A204.1 (cell line): ENCODE measurements at regions not wholly inside any gene's neighbourhood (a gene's known extent, or its start where the extent isn't known, plus 50 kb on each side); places are given as distances from the start of the nearest gene placed in this dataset.
"Not testable (repeated sequence)": the region's sequence is repeated elsewhere in the genome, so short reads cannot be mapped to it uniquely, and the experiment has no call there.

Source experiments
- FAIRE-seq: peaks from 2 replicates; lab custom pipeline; 2012; peaks lifted over from hg19 to GRCh38; lab: Jason Lieb, UNC

DNA sequence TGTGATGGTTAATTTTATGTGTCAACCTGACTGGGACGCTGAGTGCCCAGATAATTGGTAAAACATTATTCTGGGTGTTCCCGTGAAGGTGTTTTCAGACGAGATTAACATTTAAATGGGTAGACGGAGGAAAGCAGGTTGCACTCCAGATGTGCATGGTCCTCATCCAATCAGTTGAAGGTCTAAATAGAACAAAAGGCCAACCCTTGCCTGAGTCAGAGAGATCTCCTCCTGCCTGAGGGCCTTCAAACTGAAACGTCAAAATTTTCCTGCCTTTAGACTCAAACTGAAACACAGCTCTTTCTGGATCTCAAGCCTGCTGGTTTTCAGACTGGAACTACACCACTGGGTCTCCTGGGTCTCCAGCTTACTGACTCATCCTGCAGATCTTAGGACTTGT lies 73.5 kb downstream of the NPIPA8 start:
- not testable (repeated sequence) for FAIRE-seq

DNA sequence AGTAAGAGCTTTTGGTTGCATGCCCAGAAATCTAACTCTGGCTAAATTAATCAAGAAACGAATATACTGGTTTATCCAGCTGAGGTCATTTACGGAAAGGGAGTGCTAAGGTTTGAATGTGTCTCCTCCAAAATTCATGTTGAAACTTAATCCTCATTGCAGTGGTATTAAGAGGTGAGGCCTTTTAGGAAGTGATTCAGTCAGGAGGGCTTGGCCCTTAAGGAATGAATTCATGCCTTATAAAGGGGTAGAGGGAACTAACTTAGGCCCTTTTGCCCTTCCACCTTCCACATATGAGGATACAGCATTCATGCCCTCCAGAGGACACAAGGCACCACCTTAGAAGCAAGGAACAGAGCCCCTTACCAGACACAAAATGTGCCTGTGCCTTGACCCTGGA lies 74.7 kb downstream of the NPIPA8 start:
- FAIRE-seq, result not testable (repeated sequence)

DNA sequence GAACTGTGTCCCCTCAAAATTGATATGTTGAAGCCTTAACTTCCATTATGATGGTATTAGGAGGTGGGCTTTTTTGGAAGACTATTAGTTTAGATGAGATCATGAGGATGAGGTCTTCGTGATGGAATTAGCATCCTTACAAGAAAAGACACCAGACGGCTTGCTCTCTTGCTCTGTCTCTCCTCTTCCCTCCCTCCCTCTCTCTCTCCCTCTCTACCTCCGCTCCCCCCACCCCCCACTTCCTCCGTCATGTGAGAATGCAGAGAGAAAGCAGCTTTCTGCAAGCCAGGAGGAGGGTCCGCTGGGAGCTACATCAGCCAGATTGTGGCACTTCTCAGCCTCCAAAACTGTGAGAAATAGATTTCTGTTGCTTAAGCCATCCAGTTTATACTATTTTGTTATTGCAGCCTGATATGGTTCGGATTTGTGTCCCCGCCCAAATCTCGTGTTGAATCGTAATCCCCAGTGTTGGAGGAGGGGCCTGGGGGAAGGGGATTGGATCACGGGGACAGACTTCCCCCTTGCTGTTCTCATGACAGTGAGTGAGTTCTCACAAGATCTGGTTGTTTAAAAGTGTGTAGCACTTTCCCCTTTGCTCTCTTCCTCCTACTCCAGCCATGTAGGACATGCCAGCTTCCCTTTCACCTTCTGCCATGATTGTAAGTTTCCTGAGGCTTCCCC lies 76.9 kb downstream of the NPIPA8 start:
- not testable (repeated sequence) for FAIRE-seq

DNA sequence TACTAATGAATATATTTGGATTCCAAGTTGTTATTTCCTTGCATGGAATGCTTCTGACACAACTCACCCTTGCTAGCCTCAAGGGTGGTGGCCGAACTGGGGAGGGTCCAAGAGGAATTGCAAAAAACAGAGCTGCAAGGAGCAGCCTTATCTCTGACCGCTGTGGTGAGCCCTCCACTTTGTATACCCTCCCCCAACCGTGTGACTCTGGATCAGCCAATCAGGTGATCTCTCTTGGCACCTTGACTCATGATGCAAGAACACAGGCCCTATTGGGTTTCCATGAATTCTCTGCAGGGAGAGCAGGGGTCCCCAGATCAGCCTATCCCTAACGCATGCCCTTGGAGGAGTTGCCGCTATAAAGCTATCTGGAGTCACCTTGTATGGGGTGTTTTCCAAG lies 83.6 kb downstream of the NPIPA8 start:
- FAIRE-seq, result not testable (repeated sequence)

DNA sequence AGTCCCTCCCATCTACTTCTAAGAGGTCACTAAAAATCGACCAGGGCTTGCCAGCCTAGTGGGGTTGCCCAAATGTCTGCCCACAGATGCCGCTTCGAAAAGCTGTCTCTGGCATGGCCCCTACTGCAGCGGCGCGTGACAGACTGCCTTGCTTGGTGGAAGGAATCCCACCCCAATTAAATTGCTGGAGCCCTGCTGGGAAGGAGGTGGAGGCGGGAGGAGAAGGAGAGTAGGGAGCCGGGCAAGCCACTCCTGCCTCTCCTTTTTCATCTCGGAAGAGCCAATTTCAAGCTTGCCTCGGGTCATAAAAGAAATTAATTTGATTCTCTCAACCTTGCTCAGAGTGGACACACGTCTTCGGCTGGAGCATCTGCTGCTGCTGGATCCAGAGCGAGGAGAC lies 106.0 kb downstream of the NPIPA8 start:
- not testable (repeated sequence) for FAIRE-seq

DNA sequence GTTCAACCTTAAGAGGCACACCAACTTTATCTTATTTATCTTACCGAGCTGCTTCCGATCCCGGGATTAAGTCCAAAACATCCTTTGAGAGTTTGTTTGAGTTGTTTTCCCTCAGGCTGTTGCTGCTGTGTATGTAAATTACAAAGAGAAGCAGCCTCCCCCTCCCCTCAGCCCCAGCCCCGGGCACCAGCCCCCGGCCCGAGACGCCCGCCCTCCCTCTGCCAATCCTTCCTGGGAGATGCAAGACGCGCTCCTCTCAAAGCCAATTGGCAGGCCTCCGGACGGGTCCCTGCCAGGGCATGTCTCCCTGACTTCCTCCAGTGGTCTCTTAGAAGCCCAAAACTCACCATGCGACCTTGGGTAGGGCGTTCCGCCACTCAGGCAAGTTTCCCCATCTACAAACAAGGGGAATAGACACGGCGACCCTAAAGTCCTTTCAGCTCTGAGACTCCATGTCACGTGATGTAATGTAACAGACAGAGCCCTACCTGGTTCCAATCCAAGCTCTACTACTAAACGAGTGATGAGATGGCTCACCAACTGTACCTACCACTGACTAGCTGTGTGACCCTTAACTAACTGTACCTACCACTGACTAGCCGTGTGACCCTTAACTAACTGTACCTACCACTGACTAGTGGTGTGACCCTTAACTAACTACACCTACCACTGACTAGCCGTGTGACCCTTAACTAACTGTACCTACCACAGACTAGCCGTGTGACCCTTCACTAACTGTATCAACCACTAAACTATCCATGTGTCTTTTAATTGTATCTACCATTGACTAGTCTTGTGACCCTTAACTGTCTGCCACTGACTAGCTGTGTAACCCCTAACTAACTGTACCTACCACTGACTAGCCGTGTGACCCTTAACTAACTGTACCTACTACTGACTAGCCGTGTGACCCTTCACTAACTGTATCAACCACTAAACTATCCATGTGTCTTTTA lies 114.2 kb downstream of the NPIPA8 start:
- FAIRE-seq, result not testable (repeated sequence)

DNA sequence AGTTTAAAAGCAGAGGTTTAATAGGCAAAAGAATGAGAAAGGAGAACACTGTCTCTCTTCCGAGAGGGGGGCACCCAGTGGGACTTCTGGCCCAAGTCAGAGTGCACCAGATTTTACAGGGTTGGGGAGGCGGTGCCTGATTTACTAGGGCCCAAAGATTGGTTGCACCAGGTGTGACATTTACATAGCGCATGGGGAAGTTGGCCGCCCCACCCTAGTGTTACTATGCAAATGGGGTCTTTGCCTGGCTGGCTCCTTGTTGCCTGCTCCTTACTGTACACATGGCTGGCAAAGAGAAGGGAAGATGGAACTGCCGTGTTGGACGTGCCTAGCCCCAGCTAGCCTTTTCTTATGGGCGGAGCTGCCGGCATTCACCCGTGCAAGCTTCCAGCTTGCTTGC lies 118.8 kb downstream of the NPIPA8 start:
- FAIRE-seq, result not testable (repeated sequence)

DNA sequence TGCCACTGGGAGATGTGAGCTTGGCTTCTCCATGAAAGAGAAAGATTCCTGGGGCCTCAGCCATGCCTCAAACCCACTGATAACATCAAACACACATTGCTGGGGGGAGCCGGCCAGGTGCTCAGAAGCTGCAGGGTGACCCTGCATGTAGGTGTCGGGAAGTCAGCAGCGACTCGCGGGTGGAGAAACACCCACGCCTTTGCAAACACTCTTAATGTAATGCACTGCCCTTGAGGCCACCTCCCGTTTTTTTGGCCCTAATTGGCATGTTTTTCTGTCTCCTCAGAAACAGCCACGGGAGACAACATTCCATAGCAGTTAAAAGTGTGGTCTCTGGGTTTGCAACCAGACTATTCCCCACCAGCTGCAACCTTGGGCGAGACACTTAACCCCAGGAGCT lies 119.7 kb downstream of the NPIPA8 start:
- not testable (repeated sequence) for FAIRE-seq

DNA sequence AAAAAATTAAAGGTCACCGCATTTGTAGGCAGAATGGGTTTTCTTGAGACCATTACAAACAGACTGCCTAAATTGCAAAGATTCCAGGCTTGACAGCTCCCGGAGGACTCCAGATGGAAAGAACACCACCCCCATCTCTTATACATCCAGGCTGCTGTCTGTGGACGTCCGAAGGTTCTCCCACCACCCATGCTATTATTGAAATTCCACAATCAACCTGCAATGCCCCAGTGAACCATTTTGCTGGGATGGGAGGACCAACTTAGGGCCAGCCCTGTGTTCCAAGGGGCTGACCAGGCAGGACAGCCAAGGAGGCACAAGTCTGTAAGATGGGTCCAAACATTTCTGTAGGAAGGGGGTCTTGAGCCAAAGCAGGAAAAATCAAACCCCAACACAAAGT lies 122.7 kb downstream of the NPIPA8 start:
- not testable (repeated sequence) for FAIRE-seq

DNA sequence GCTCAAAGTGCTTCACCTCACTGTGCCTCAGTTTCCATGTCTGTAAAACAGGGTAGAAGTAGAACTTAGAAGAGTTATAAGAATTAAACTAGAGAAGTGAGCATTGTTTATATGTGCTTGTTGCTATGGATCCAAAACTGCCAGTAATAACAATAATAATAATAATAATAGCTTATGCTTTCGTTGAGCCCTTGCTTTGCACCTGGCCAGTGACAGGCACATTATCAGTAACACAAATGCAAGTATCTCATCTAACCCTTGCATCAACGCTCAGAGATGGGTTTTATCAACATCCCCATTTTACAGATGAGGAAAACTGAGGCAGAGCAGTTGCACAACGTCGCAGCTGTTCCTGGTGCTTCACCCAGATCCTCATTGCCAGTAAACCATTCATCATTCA lies 125.0 kb downstream of the NPIPA8 start:
- FAIRE-seq, result not testable (repeated sequence)

DNA sequence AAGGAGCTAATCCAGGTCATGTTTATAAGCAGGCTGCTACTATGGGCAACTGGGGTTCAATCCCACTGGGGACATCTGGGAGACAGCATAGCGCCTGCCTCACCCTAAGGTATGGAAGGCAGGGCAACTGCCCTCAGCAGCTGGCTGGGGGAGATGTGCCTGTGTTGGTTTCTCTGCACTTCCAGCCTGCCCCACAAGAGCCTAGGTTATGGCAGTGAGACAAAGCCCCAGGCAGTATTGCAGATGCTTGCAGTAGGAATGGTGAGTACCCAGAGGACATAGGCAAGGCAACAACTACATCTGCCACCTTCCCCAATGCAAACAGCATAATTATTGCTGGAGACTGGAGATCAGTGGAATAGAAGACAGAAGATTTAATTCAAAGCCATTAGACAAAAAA lies 131.8 kb downstream of the NPIPA8 start:
- FAIRE-seq, result not testable (repeated sequence)

DNA sequence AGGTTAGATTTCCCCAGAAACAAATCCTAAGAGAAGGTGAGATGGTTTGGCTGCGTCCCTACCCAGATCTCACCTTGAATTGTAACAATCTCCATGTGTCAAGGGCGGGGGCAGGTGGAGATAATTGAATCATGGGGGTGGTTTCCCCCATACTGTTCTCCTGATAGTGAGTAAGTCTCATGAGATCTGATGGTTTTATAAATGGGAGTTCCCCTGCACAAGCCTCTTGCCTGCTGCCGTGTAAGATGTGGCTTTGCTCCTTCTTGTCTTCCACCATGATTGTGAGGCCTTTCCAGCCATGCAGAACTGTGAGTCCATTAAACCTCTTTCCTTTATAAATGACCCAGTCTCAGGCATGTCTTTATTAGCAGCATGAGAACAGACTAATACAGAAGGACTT lies 132.2 kb downstream of the NPIPA8 start:
- FAIRE-seq, result not testable (repeated sequence)

DNA sequence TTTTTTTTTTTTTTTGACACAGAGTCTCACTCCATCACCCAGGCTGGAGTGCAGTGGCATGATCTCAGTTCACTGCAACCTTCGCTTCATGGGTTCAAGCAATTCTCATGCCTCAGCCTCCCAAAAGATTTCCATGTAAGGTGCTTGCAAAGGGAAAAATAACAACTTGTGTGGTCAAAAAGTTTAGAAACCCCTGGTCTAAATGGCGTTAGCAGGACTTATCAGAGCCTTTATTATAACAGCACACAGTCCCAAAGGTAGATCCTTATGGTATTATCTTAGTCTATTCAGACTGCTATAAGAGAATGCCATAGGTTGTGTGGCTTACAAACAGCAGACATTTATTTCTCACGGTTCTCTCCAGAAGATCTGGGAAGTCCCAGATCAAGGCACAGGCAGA lies 135.0 kb downstream of the NPIPA8 start:
- FAIRE-seq, result not testable (repeated sequence)

DNA sequence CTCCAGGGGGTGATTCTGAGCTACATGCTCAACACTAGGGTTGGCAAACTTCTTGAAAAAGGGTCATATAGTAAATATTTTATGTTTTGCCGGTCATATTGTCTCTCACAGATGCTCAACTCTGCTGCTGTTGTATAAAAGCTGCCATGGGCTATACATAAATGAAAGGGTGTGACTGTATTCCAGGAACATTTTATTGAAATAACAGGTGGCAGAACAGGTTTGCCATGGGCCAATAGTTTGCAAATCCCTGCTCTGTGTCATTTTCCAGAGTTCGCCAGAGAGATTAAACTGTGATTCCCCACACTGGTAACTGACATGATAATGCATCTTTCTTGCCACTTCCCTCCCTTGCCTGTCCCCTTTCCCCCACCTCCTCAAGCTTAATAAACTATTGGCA lies 144.1 kb downstream of the NPIPA8 start:
- FAIRE-seq, result not testable (repeated sequence)

DNA sequence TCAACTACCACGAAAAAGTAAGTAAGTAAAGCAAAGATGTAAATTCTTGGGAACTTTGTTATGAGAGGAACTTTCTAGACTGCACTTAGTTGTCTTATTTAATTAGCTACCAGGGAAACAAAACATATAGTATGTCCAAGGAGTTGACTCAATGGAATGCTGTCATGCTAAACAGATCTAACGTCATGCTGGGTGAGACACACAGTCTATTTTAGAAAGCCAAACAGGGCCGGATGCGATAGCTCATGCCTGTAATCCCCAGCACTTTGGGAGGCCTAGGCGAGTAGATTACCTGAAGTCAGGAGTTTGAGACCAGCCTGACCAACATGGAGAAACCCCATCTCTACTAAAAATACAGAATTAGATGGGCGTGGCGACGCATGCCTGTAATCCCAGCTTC lies 146.4 kb downstream of the NPIPA8 start:
- not testable (repeated sequence) for FAIRE-seq

DNA sequence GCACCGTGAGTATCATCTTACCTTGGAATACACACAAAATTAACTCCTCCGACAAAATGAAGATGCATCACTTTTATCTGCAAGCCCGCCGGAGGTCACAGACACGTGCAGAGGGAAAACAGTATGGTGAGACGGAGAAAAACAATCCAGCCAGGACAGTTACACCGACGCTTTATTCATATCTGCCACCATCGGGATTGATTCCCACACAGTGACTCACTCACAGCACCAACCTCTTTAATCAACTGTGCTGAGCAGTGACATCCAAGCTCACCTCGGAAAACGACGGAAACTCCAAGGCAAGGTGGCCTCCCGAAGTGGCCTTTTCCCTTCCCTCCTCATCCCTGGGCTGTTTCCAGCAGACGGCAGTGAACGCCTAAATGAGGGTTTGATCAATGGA lies 151.8 kb downstream of the NPIPA8 start:
- not testable (repeated sequence) for FAIRE-seq

DNA sequence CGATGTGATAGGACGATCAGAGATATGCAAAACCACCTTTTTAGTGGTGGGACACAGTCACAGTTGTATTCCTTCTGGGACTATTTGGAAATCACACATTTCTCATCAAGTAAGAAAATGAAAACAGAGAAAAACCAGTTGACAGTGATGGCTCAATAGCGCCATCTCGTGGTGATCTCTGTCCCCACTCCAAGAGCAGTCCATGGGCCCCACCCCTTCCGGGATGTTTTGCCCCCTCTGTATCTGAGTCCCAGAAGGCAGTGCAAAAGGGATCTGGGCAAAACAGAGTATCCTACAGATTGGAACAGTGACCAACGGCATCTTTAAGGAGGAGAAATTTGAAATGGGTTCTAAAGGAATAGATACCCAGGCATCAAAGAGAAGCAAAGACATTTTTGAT lies 155.5 kb downstream of the NPIPA8 start:
- peak; percentile 35 for FAIRE-seq

DNA sequence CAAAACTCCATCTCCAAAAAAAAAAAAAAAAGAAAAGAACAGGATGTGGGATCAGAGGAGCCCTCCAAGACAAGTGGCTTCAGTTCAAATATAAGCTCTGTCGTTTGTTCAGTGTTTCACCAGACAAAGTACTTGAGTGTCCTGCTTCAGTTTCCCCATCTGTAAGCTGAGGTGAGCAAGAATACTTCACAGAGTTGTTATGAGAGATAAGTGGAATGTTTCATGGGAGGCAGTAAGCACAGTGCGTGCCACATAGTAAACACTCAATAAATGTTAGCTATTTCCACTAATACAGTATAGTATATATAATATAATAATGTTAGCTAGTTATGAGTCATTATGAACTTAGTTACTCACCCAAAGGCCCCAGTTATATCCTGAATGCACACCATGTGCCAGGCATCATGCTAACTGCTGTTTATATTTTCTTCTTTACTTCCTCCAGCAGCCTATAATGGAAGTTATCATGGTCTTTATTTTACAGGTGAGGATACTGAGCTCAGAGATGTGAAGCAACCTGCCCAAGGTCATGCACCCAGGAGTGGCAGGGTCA lies 162.5 kb downstream of the NPIPA8 start:
- FAIRE-seq, result not testable (repeated sequence)

DNA sequence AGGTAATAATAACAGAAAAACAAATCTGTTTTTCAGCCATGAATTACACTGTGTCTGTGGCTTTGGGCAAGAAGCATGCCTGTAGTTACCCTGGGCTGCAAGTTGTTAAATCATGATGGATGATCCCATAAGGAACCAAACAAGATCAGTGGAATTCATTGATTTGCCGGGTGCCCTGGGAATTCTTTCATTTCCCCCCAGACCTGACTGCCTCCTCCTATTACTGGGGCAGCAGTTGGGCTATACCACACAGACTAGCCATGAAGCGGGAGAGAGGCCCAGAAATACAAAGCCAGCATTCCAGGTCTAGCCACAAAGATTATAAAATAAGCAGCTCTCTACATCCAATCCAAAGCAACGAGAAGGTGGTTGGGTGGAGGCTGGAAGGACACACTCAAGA lies 174.2 kb downstream of the NPIPA8 start:
- not testable (repeated sequence) for FAIRE-seq

DNA sequence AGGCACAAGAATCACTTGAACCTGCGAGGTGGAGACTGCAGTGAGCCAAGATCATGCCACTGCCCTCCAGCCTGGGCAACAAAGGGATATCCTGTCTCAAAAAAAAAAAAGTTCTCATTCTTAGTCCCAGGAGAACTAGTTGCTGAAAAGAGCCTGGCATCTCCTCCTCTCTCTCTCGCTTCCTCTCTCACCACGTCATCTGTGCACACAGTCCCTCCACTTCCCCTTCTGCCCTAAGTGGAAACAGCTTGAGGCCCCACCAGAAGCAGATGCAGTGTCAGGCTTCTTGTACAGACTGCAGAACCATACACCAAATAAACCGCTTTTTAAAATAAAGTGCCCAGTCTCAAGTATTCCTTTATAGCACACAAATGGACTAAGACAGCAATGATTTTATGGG lies 175.3 kb downstream of the NPIPA8 start:
- not testable (repeated sequence) for FAIRE-seq

DNA sequence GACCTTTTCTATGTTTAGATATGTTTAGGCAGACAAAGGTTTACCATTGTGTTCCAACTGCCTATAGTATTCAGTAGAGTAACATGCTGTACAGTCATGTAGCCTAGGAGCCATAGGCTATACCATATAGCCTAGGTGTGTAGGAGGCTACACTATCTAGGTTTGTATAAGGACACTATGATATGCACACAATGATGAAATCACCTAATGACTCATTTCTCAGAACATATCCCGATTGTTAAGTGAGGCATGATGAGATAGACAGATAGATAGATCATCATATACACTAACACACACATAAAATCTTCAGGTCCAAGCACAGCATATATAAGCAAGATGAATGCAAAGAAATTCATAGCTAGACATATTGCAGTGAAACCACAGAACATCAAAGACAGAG lies 177.4 kb downstream of the NPIPA8 start:
- FAIRE-seq, result not testable (repeated sequence)

DNA sequence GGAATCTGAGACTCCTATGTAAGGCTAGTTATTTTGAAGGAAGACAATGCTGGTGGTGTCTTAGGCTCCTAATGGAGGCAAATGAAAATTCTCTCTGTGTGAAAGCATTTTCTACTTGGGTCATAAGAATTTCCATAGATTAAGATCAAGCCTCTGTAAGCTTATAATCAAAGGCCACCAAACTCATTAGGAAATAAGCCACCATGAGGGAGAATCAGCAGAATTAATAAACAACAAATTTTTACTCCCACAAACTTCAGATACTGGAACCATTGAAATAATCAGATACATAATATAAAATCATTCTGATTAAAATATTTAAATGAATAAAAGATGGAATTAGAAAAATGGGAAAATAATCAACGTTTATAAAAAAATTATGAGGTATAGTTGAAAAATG lies 178.7 kb downstream of the NPIPA8 start:
- FAIRE-seq, result not testable (repeated sequence)

DNA sequence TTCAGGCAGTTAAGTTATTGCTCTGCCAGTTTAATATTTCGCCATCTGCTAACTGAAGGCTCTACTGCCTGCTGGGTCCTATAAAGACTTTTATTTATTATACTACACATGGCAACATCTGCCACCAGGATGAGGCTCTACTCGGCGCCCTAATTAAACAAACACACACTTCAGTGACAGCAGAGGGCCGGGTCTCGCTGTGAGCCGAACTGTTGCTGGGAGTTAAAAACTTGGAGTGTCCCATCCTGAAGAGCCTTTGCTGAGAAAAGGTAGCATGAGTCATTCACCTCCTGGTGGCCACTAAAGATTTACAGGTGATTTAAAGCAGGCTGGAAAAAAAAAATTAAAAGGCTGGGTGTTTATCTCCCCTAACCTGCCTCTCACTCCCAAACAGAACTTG lies 183.7 kb downstream of the NPIPA8 start:
- not testable (repeated sequence) for FAIRE-seq
